K562 (cell line): ENCODE measurements at regions not wholly inside any gene's neighbourhood (a gene's known extent, or its start where the extent isn't known, plus 50 kb on each side); places are given as distances from the start of the nearest gene placed in this dataset.
A peak's percentile ranks its signal among the peaks of the same experiment; 100 is the strongest.

Experiments used
- ATAC-seq: fragments of 200-7000 bp; cut with Tn5 transposase; 3 replicates; pipeline ENCODE4 v1.9.1; 2020; ENCODE audit warnings: moderate library complexity
- BruUV-seq: library from RNA; stranded (reverse); fragments of 400-500 nt; replicated peaks from 2 replicates; lab custom pipeline; 2021; lab: Mats Ljungman, UMichigan
- CTCF ChIA-PET: fragments of 300-600 bp; formaldehyde crosslinking; extraction: SDS; loops from one replicate; lab custom pipeline; 2021; ENCODE audit warnings: low intra/inter-chr PET ratio; lab: Yijun Ruan, JAX
- POLR2A ChIA-PET: fragments of 300-600, 350-650 bp; sonication (Branson Sonifier 250); formaldehyde crosslinking; extraction: SDS; loops from one replicate; lab custom pipeline; 2021; ENCODE audit warnings: antibody characterized with exemption, inconsistent platforms; lab: Yijun Ruan, JAX
- DNase-seq, 4 experiments: peaks; one replicate each; pipeline versions ENCODE4 v3.0.0 to v3.0.0-alpha.2; 2011 to 2018; ENCODE audit warnings: low spot score in 3 of 4, mixed read lengths in 3 of 4; ENCODE audit errors: extremely low read depth in 1 of 4
- FAIRE-seq: peaks from 2 replicates; lab custom pipeline; 2011; peaks lifted over from hg19 to GRCh38; lab: Jason Lieb, UNC
- H2AFZ ChIP-seq: 2 replicates; pipeline ENCODE4 v1.6.0; 2011; ENCODE audit warnings: low read depth, low read length, control low read depth, inconsistent platforms
- H3K27ac ChIP-seq: fragments of 200-600 bp; 3 replicates; pipeline ENCODE4 v1.8.0; 2011; ENCODE audit warnings: low read depth, mild to moderate bottlenecking, control low read depth, inconsistent platforms, low read length, moderate library complexity, mixed read lengths; ENCODE audit errors: extremely low read depth
- H3K27me3 ChIP-seq, 2 experiments: fragments of 300-600 bp in 1 of 2; 2 replicates in 1 of 2; 3 replicates in 1 of 2; pipeline versions ENCODE4 v1.6.0 to v1.8.0; 2011; ENCODE audit warnings: inconsistent platforms in 2 of 2, low read length in 2 of 2, mild to moderate bottlenecking in 1 of 2, mixed read lengths in 1 of 2, moderate library complexity in 1 of 2; ENCODE audit not compliant: control insufficient read depth in 2 of 2, insufficient read depth in 2 of 2
- H3K36me3 ChIP-seq: fragments of 300-600 bp; 3 replicates; pipeline ENCODE4 v1.8.0; 2011; ENCODE audit warnings: mild to moderate bottlenecking, low read length, inconsistent platforms; ENCODE audit not compliant: control insufficient read depth, insufficient read depth
- H3K4me1 ChIP-seq, 2 experiments: fragments of 200-600 bp in 1 of 2; replicated peaks in 1 of 2; 2 replicates in 1 of 2; 3 replicates in 1 of 2; pipeline versions ENCODE4 v1.5.1 to v1.8.0; 2011; ENCODE audit warnings: inconsistent platforms in 2 of 2, low read length in 2 of 2, mild to moderate bottlenecking in 1 of 2, mixed read lengths in 1 of 2, moderate library complexity in 1 of 2; ENCODE audit not compliant: control insufficient read depth in 2 of 2, insufficient read depth in 2 of 2
- H3K4me2 ChIP-seq: 2 replicates; pipeline ENCODE4 v1.6.1; 2011; ENCODE audit warnings: low read length, control low read depth, inconsistent platforms, mixed read lengths; ENCODE audit not compliant: insufficient read depth
- H3K4me3 ChIP-seq: fragments of 200-600 bp; sonication (generic), shearing (Covaris generic); 2 replicates; pipeline ENCODE4 v1.5.1; 2016; ENCODE audit warnings: control low read depth, inconsistent platforms
- H3K79me2 ChIP-seq: fragments of 200-600 bp; 3 replicates; pipeline ENCODE4 v1.8.0; 2011; ENCODE audit warnings: low read length, inconsistent platforms; ENCODE audit not compliant: control insufficient read depth, insufficient read depth
- H3K9ac ChIP-seq, 2 experiments: 2 replicates each; pipeline versions ENCODE4 v1.6.0 to v1.6.1; 2011; ENCODE audit warnings: low read depth in 2 of 2, low read length in 2 of 2, control low read depth in 1 of 2, inconsistent platforms in 1 of 2, mild to moderate bottlenecking in 1 of 2, mixed read lengths in 1 of 2; ENCODE audit not compliant: insufficient read depth in 1 of 2
- H3K9me1 ChIP-seq: one replicate; pipeline ENCODE4 v1.6.0; 2011; ENCODE audit warnings: inconsistent platforms, mild to moderate bottlenecking, low read length, moderate library complexity; ENCODE audit not compliant: control insufficient read depth, insufficient read depth
- H3K9me3 ChIP-seq: replicated peaks from 2 replicates; pipeline ENCODE4 v1.5.1; 2011; ENCODE audit warnings: low read depth, low read length, inconsistent platforms; ENCODE audit not compliant: control insufficient read depth, insufficient read depth
- H4K20me1 ChIP-seq: replicated peaks from 2 replicates; pipeline ENCODE4 v1.6.1; 2011; ENCODE audit warnings: low read length, inconsistent platforms, mixed read lengths; ENCODE audit not compliant: control insufficient read depth, insufficient read depth
- PRDM10 ChIP-seq: fragments of 450-650 bp; IDR thresholded peaks from 2 replicates; pipeline ENCODE4 v1.6.1; 2018; ENCODE audit not compliant: partially characterized antibody
- ZNF507 ChIP-seq: conservative IDR thresholded peaks from 2 replicates; pipeline ENCODE4 v1.6.1; 2017; ENCODE audit warnings: missing genetic modification characterization, missing compliant biosample characterization
- WGBS: fragments of 100-300 bp; shearing (Covaris generic); methylation state at CpG from one replicate; pipeline ENCODE4 v1.1.6; 2016; ENCODE audit warnings: low coverage, mixed read lengths; ENCODE audit not compliant: insufficient coverage; ENCODE audit errors: missing lambda C conversion rate; 5-methylcytosine and 5-hydroxymethylcytosine counted together
- in situ Hi-C: fragments of 300-500 bp; cut with MboI; formaldehyde crosslinking; loops from 4 replicates; pipeline ENCODE4 v1.15.0; 2018; ENCODE audit warnings: inconsistent platforms, mixed read lengths
- intact Hi-C: fragments of 100-400 bp; cut with micrococcal nuclease; formaldehyde crosslinking; loops from 2 replicates; pipeline ENCODE4 v1.14.2; 2022

GRCh38 chr1:229205854-229206253 lies 65.1 kb upstream of the RAB4A start:
- Histone ChIP-seq H3K9ac (no peak overlapping the region), H3K4me2 (no peak overlapping the region), H3K79me2 (no peaks in the 10 kb centered on the region), H3K27me3 (peaks cover 0 to 35% of the 10 kb centered on the region in 2 experiments; a peak in 4 of 5 replicates)
- no peak for DNase-seq
- no peak for FAIRE-seq
- TF ChIP-seq ZNF507 (tag), result no peak
- TF ChIP-seq PRDM10, result peak; percentile 74
- TF ChIP-seq, all 486 proteins: peak for 1
- Histone ChIP-seq H3K9me1 (no peaks in the 10 kb centered on the region), H3K36me3 (no peaks in the 10 kb centered on the region), H3K4me3 (no peak overlapping the region), H2AFZ (peak overlapping the region; percentile 67), H4K20me1 (no peaks in the 10 kb centered on the region), H3K27ac (no peak overlapping the region), H3K9me3 (no peaks in the 10 kb centered on the region), H3K4me1 (peaks cover 0 to 6% of the 10 kb centered on the region in 2 experiments; a peak in 3 of 5 replicates)
- ChIA-PET CTCF (no interaction called here), POLR2A (interaction anchor here (0.6 kb wide), 1 partner anchor 21 kb away, joined by 3 read pairs; no protein-coding TSS in a partner anchor)
- WGBS, result 5% methylated on average over 5 of the region's 8 CpGs
- no peak for ATAC-seq
- intact Hi-C loops, result no loop called here
- in situ Hi-C loops, result no loop called here
- no TSS peak for BruUV-seq
